ENCODE measurements at regions not wholly inside any gene's neighbourhood (a gene's known extent, or its start where the extent isn't known, plus 50 kb on each side); places are given as distances from the start of the nearest gene placed in this dataset.

GRCh38 chr6:164924674-164925073 is 384.7 kb downstream of the C6orf118 start:
- TF ChIP-seq, protein P1, sequence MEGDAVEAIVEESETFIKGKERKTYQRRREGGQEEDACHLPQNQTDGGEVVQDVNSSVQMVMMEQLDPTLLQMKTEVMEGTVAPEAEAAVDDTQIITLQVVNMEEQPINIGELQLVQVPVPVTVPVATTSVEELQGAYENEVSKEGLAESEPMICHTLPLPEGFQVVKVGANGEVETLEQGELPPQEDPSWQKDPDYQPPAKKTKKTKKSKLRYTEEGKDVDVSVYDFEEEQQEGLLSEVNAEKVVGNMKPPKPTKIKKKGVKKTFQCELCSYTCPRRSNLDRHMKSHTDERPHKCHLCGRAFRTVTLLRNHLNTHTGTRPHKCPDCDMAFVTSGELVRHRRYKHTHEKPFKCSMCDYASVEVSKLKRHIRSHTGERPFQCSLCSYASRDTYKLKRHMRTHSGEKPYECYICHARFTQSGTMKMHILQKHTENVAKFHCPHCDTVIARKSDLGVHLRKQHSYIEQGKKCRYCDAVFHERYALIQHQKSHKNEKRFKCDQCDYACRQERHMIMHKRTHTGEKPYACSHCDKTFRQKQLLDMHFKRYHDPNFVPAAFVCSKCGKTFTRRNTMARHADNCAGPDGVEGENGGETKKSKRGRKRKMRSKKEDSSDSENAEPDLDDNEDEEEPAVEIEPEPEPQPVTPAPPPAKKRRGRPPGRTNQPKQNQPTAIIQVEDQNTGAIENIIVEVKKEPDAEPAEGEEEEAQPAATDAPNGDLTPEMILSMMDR (IDR thresholded peaks at IDR 0.05 in 2 of 3, conservative IDR thresholded peaks at IDR 0.05 in 1 of 3; ENCODE audit: insufficient read depth in 2 of 3, low read depth in 1 of 3, low read length in 3 of 3): no peak
- TF ChIP-seq EP300 (IDR thresholded peaks at IDR 0.05; ENCODE audit: low read length): no peak
- TF ChIP-seq ZNF311 (CRISPR knock-in tag; IDR thresholded peaks at IDR 0.05): no peak
- TF ChIP-seq FOSL1 (tag; conservative IDR thresholded peaks at IDR 0.05): no peak
- TF ChIP-seq NR1H2 (CRISPR knock-in tag; IDR thresholded peaks at IDR 0.05): no peak
- TF ChIP-seq, protein P2, sequence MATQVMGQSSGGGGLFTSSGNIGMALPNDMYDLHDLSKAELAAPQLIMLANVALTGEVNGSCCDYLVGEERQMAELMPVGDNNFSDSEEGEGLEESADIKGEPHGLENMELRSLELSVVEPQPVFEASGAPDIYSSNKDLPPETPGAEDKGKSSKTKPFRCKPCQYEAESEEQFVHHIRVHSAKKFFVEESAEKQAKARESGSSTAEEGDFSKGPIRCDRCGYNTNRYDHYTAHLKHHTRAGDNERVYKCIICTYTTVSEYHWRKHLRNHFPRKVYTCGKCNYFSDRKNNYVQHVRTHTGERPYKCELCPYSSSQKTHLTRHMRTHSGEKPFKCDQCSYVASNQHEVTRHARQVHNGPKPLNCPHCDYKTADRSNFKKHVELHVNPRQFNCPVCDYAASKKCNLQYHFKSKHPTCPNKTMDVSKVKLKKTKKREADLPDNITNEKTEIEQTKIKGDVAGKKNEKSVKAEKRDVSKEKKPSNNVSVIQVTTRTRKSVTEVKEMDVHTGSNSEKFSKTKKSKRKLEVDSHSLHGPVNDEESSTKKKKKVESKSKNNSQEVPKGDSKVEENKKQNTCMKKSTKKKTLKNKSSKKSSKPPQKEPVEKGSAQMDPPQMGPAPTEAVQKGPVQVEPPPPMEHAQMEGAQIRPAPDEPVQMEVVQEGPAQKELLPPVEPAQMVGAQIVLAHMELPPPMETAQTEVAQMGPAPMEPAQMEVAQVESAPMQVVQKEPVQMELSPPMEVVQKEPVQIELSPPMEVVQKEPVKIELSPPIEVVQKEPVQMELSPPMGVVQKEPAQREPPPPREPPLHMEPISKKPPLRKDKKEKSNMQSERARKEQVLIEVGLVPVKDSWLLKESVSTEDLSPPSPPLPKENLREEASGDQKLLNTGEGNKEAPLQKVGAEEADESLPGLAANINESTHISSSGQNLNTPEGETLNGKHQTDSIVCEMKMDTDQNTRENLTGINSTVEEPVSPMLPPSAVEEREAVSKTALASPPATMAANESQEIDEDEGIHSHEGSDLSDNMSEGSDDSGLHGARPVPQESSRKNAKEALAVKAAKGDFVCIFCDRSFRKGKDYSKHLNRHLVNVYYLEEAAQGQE (IDR thresholded peaks at IDR 0.05; ENCODE audit: borderline replicate concordance): no peak
- TF ChIP-seq, protein P2 (CRISPR knock-in tag; IDR thresholded peaks at IDR 0.05; ENCODE audit: low read depth): no peak
- no peak for TF ChIP-seq FOXA1 (IDR thresholded peaks at IDR 0.05; ENCODE audit: borderline replicate concordance)
- TF ChIP-seq, protein P3, sequence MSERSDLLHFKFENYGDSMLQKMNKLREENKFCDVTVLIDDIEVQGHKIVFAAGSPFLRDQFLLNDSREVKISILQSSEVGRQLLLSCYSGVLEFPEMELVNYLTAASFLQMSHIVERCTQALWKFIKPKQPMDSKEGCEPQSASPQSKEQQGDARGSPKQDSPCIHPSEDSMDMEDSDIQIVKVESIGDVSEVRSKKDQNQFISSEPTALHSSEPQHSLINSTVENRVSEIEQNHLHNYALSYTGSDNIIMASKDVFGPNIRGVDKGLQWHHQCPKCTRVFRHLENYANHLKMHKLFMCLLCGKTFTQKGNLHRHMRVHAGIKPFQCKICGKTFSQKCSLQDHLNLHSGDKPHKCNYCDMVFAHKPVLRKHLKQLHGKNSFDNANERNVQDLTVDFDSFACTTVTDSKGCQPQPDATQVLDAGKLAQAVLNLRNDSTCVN (CRISPR knock-in tag; IDR thresholded peaks at IDR 0.05): no peak
- TF ChIP-seq POLR2H (tag; IDR thresholded peaks at IDR 0.05; ENCODE audit: low read depth): no peak

Measured in K562 (cell line).